ENCODE measurements at regions not wholly inside any gene's neighbourhood (a gene's known extent, or its start where the extent isn't known, plus 50 kb on each side); places are given as distances from the start of the nearest gene placed in this dataset.

DNA sequence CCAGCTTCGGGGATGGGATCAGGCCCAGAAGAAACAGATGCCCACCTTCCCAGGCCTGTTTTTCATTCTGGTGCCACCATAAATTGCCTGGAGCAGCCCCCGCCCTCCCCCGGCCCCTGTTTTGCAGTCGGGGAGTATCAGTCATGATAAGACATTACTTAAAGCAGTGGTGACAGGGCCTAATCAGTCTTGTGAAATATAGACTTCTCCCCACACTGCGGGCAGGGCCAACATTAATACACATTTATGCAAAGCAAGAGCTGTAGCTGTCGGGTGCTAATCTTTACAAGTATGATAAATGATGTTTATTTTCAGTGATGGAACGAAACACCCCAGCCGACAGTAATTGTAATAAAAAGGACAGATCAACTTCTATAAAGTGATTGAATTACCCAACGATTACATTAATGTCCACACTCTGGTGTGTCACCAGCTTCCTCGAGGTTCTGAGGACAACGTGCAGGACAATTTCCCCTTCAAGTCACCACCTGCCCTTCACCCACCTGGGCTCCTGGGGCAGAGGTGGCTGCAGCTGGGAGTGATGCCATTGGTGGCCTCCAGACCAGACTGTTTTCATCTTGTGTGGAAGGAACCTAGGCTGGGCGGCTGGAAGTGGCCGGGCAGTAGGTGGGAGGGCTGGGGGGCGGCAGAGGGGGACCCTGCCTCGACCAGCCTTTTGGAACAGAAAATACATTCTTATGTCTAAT lies 226.0 kb downstream of the TFCP2L1 start:
- TF ChIP-seq, protein P1, sequence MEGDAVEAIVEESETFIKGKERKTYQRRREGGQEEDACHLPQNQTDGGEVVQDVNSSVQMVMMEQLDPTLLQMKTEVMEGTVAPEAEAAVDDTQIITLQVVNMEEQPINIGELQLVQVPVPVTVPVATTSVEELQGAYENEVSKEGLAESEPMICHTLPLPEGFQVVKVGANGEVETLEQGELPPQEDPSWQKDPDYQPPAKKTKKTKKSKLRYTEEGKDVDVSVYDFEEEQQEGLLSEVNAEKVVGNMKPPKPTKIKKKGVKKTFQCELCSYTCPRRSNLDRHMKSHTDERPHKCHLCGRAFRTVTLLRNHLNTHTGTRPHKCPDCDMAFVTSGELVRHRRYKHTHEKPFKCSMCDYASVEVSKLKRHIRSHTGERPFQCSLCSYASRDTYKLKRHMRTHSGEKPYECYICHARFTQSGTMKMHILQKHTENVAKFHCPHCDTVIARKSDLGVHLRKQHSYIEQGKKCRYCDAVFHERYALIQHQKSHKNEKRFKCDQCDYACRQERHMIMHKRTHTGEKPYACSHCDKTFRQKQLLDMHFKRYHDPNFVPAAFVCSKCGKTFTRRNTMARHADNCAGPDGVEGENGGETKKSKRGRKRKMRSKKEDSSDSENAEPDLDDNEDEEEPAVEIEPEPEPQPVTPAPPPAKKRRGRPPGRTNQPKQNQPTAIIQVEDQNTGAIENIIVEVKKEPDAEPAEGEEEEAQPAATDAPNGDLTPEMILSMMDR (IDR thresholded peaks at IDR 0.05; ENCODE audit: extremely low read depth, missing control alignments), result no peak
- no peak for DNase-seq (ENCODE audit: low spot score)

DNA sequence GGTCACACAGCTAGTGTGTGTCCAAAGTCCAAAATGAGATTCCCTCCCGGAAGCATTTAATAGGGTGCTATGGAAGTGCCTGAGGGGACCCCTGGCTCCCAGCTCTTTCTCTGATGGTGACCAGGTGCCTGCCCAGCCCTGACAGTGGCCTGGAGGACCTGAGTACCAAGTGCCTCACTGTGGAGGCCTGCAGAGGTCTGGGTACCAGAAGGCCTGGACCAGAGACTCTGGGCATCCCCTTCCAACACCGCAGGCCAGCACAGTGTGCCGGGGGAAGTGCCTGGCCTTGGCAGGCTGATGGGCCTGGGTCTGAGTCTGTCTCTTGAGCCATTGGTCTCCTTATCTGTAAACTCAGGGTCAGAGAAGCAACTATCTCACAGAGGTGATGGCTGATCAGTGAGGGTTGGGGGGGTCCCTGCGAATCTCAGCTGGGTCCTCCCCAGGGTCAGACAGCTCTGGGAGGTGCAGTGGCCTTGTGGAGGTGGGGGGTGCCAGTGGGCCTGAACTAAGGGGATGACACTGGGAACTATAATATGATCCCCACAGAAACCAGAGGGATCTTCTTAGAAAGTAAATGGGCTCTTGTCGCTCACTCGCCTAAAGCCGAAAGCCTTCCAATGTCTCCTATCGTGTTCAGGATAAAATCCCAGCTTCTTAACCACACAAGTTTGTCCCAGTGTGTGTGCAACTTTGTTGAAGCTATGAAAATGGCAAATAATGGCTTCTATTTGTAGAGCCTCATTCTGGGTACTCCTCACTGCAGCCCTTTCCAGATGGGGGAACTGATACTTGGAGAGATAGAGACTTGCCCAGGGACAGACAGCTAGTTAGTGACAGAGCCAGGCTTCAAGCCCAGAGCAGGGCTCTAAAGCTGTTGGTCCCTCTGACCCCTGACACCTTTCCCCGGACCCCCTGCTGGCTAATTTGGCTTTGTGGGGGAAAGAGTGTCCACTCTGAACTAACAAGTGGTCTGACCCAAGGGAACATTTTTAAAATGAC lies 225.1 kb downstream of the TFCP2L1 start:
- TF ChIP-seq, protein P1 (IDR thresholded peaks at IDR 0.05; ENCODE audit: extremely low read depth, missing control alignments), result no peak
- DNase-seq (ENCODE audit: low spot score), result no peak

DNA sequence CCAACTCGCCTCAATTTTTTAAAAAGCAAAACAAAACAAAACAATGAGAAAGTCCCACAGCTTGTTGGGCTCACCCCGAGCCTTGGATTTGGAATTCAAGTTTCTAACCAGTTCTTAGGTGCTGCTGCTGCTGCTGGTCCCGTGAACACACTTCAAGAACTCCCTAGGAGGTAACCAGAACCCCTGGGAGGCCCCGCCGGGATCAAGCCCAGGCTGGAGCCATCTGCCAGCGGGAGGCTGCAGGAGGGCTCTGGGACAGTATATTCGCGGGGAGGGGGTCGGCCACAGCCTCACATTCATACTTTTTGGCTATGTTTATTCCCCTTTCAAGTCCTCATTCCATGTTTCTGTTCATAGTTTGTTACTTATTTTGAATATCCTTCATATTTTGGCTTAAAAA lies 223.4 kb downstream of the TFCP2L1 start:
- TF ChIP-seq, protein P1 (IDR thresholded peaks at IDR 0.05; ENCODE audit: extremely low read depth, missing control alignments), result no peak

DNA sequence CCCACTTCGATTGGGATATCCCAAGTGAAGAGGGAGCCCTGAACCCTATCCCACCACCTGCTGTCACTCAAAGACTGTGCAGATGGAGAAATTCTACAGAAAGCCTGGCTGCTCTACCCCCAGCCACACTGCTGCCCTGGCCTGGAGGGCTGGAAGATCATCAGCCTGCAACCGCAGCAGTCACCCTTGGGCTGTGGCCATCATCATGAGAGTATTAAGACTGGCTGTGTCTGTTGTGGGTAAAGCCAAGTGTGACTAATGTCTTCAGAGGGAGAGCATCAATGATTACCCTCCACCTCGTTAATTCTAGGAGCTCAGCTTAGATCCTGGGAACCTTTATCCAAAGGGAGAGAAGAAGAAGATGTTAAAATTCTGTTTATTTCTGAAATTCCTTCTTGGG lies 221.5 kb downstream of the TFCP2L1 start:
- no peak for DNase-seq (ENCODE audit: low spot score)
- TF ChIP-seq, protein P1 (IDR thresholded peaks at IDR 0.05; ENCODE audit: extremely low read depth, missing control alignments), result no peak

More for the DNA sequence above, 223.4 kb downstream of the TFCP2L1 start:
- no peak for DNase-seq (ENCODE audit: low spot score)

DNA sequence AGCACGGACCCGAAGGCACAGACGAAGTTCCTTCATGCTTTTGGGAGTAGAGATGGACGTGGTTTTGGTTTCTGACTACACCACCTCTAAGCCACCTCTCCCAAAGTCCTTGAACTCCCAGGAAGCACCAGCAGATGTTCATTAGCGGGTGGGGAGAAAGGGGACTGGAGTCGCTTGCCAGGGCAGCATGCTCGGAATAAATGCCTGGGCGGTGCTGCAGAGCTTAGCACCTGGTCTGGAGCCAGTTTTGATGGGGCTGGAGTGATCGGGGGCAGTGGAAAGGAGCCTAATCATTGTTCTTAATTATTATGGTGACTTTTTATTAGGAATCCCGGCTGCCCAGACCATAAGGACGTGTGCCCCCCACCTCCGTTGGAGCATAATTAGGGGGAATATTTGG lies 220.8 kb downstream of the TFCP2L1 start:
- TF ChIP-seq, protein P1 (IDR thresholded peaks at IDR 0.05; ENCODE audit: extremely low read depth, missing control alignments), result no peak
- DNase-seq (ENCODE audit: low spot score), result no peak

DNA sequence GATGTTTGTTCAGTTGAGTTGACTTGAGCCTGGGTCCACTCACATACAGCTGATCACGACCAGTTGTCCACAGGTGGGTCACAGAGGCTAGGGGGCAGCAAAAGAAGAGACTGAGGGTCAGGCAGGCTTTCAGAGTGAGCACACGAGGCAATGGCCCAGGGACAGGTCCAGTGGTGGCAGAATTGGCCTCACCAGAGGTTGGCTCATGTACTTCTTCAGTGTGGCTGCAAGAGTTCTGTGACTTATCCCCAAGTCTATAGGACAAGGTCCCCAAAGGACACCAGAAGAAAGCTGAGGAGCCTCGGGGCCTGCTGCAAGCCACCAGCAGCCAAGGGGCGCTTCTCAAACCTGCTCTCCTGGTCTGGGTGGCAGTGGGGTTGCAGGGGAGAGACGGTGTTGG lies 219.8 kb downstream of the TFCP2L1 start:
- TF ChIP-seq, protein P1 (IDR thresholded peaks at IDR 0.05; ENCODE audit: extremely low read depth, missing control alignments), result no peak
- DNase-seq (ENCODE audit: low spot score), result no peak

DNA sequence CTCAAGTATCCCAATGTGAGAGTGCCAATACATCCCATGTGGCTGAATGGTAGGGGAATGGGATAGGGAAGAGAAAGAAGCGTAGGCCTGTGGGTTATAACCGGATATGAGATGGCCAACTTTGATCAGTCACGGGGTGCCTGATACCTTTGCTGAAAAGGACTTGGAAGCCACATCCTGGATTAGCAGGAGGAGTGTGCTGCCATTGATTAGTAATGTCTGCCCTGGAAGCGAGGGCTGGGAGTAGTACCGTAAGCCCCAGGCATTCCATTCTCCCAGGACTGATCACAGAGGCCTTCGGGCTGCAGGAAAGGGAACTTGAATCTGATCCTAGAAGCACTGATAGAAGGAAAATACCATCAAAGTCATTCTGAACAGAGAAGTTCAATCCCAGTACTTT lies 218.5 kb downstream of the TFCP2L1 start:
- TF ChIP-seq, protein P1 (IDR thresholded peaks at IDR 0.05; ENCODE audit: extremely low read depth, missing control alignments), result no peak
- no peak for DNase-seq (ENCODE audit: low spot score)

All from GM20000 (cell line).